ENCODE measurements at regions not wholly inside any gene's neighbourhood (a gene's known extent, or its start where the extent isn't known, plus 50 kb on each side); places are given as distances from the start of the nearest gene placed in this dataset.

DNA sequence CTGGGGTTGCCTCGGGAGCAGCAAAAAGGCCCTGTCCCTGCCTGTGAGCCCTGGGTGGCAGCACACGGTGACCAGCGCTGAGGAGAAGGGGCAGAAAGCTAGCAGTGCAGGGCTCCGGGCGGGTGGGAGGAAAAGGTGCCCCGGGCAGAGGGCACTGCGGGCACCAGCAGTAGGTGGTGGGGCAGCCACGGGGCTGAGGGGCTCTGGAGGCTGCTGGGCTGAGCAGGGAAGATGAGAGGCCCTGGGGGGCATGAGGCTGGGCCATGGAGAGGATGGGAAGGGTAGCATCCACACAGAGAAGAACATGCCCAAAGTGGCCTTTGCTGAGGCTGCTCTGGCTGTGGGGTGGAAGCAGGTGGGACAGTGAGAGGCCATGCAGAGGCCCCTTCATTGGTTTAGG lies 67.5 kb upstream of the NKX1-1 start:
- TF ChIP-seq, protein P1, sequence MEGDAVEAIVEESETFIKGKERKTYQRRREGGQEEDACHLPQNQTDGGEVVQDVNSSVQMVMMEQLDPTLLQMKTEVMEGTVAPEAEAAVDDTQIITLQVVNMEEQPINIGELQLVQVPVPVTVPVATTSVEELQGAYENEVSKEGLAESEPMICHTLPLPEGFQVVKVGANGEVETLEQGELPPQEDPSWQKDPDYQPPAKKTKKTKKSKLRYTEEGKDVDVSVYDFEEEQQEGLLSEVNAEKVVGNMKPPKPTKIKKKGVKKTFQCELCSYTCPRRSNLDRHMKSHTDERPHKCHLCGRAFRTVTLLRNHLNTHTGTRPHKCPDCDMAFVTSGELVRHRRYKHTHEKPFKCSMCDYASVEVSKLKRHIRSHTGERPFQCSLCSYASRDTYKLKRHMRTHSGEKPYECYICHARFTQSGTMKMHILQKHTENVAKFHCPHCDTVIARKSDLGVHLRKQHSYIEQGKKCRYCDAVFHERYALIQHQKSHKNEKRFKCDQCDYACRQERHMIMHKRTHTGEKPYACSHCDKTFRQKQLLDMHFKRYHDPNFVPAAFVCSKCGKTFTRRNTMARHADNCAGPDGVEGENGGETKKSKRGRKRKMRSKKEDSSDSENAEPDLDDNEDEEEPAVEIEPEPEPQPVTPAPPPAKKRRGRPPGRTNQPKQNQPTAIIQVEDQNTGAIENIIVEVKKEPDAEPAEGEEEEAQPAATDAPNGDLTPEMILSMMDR (IDR thresholded peaks at IDR 0.05), result no peak
- no peak for TF ChIP-seq POLR2A (IDR thresholded peaks at IDR 0.05)
